ENCODE measurements at regions not wholly inside any gene's neighbourhood (a gene's known extent, or its start where the extent isn't known, plus 50 kb on each side); places are given as distances from the start of the nearest gene placed in this dataset.

- in situ Hi-C loops (cut with MboI) = no loop called here
- Histone ChIP-seq H3K4me3 (no peak overlapping the region), H3K36me3 (ENCODE audit: low read depth) (no peaks in the 10 kb centered on the region), H3K27me3 (replicated peaks; ENCODE audit: insufficient read depth) (no peaks in the 10 kb centered on the region), H4K20me1 (ENCODE audit: insufficient read depth) (no peaks in the 10 kb centered on the region), H3K79me2 (ENCODE audit: insufficient read depth) (no peaks in the 10 kb centered on the region), H2AFZ (no peak overlapping the region), H3K9ac (no peak overlapping the region), H3K27ac (no peak overlapping the region), H3K9me2 (ENCODE audit: insufficient read depth) (no peaks in the 10 kb centered on the region), H3K9me3 (ENCODE audit: low read depth) (no peaks in the 10 kb centered on the region), H3K4me2 (ENCODE audit: unreplicated experiment) (no peak overlapping the region), H3F3A (ENCODE audit: insufficient read depth) (0 out of 2 replicates have a peak, but pooled peaks cover 3% of the 10 kb centered on the region), H3K4me1 (ENCODE audit: insufficient read depth) (peaks cover 17% of the 10 kb centered on the region)
- no peak for TF ChIP-seq EZH2phosphoT487 (IDR thresholded peaks at IDR 0.05; ENCODE audit: insufficient read depth, low read depth)
- TF ChIP-seq EZH2 (IDR thresholded peaks at IDR 0.05; ENCODE audit: insufficient read depth, poor library complexity, severe bottlenecking) = no peak
- no peak for DNase-seq
- 98 to 99% methylated on average over 4 of the region's 4 CpGs for WGBS, 2 experiments (ENCODE audit: low coverage in 1 of 2, low lambda C conversion rate in 2 of 2, missing lambda C conversion rate in 2 of 2)
Observed at GRCh38 chr1:56062625-56063024, 516.7 kb downstream of the PLPP3 start.

GRCh38 chr1:56061824-56062223, 517.5 kb downstream of the PLPP3 start:
- Histone ChIP-seq H4K20me1 (ENCODE audit: insufficient read depth) (no peaks in the 10 kb centered on the region), H3K27me3 (replicated peaks; ENCODE audit: insufficient read depth) (no peaks in the 10 kb centered on the region), H3K4me2 (ENCODE audit: unreplicated experiment) (no peak overlapping the region), H3K36me3 (ENCODE audit: low read depth) (no peaks in the 10 kb centered on the region), H3K9me3 (ENCODE audit: low read depth) (no peaks in the 10 kb centered on the region), H3K27ac (no peak overlapping the region), H3K79me2 (ENCODE audit: insufficient read depth) (no peaks in the 10 kb centered on the region), H3K4me1 (ENCODE audit: insufficient read depth) (peaks cover 19% of the 10 kb centered on the region), H2AFZ (no peak overlapping the region), H3K9me2 (ENCODE audit: insufficient read depth) (no peaks in the 10 kb centered on the region), H3F3A (ENCODE audit: insufficient read depth) (no peaks in the 10 kb centered on the region), H3K9ac (no peak overlapping the region), H3K4me3 (no peak overlapping the region)
- in situ Hi-C loops (cut with MboI) = no loop called here
- TF ChIP-seq EZH2 (IDR thresholded peaks at IDR 0.05; ENCODE audit: insufficient read depth, poor library complexity, severe bottlenecking) = no peak
- no peak for TF ChIP-seq EZH2phosphoT487 (IDR thresholded peaks at IDR 0.05; ENCODE audit: insufficient read depth, low read depth)
- DNase-seq = no peak

- Histone ChIP-seq H2AFZ (no peak overlapping the region), H3K4me1 (ENCODE audit: insufficient read depth) (peaks cover 26% of the 10 kb centered on the region), H3K4me2 (ENCODE audit: unreplicated experiment) (no peak overlapping the region), H4K20me1 (ENCODE audit: insufficient read depth) (no peaks in the 10 kb centered on the region), H3K27ac (no peak overlapping the region), H3K9ac (no peak overlapping the region), H3F3A (ENCODE audit: insufficient read depth) (no peaks in the 10 kb centered on the region), H3K4me3 (no peak overlapping the region), H3K9me2 (ENCODE audit: insufficient read depth) (no peaks in the 10 kb centered on the region), H3K79me2 (ENCODE audit: insufficient read depth) (no peaks in the 10 kb centered on the region), H3K36me3 (ENCODE audit: low read depth) (no peaks in the 10 kb centered on the region), H3K27me3 (replicated peaks; ENCODE audit: insufficient read depth) (no peaks in the 10 kb centered on the region), H3K9me3 (ENCODE audit: low read depth) (no peaks in the 10 kb centered on the region)
- 88 to 89% methylated on average over 1 of the region's 1 CpG for WGBS, 2 experiments (ENCODE audit: low coverage in 1 of 2, low lambda C conversion rate in 2 of 2, missing lambda C conversion rate in 2 of 2)
- TF ChIP-seq EZH2 (IDR thresholded peaks at IDR 0.05; ENCODE audit: insufficient read depth, poor library complexity, severe bottlenecking) = no peak
- DNase-seq = no peak
- in situ Hi-C loops (cut with MboI) = no loop called here
Observed at GRCh38 chr1:56060906-56061305, 518.5 kb downstream of the PLPP3 start.

- Histone ChIP-seq H3F3A (ENCODE audit: insufficient read depth) (no peaks in the 10 kb centered on the region), H3K9me3 (ENCODE audit: low read depth) (no peaks in the 10 kb centered on the region), H3K4me1 (ENCODE audit: insufficient read depth) (peaks cover 11% of the 10 kb centered on the region; the same call in 1 of the 2 replicates), H3K9me2 (ENCODE audit: insufficient read depth) (no peaks in the 10 kb centered on the region), H3K4me2 (ENCODE audit: unreplicated experiment) (no peak overlapping the region), H3K27ac (no peak overlapping the region), H3K36me3 (ENCODE audit: low read depth) (no peaks in the 10 kb centered on the region), H2AFZ (no peak overlapping the region), H3K79me2 (ENCODE audit: insufficient read depth) (no peaks in the 10 kb centered on the region), H4K20me1 (ENCODE audit: insufficient read depth) (no peaks in the 10 kb centered on the region), H3K4me3 (no peak overlapping the region), H3K9ac (no peak overlapping the region), H3K27me3 (replicated peaks; ENCODE audit: insufficient read depth) (no peaks in the 10 kb centered on the region)
- DNase-seq = no peak
- 86 to 89% methylated on average over 5 of the region's 5 CpGs for WGBS, 2 experiments (ENCODE audit: low coverage in 1 of 2, low lambda C conversion rate in 2 of 2, missing lambda C conversion rate in 2 of 2)
- in situ Hi-C loops (cut with MboI) = no loop called here
- TF ChIP-seq EZH2phosphoT487 (IDR thresholded peaks at IDR 0.05; ENCODE audit: insufficient read depth, low read depth) = no peak
- no peak for TF ChIP-seq EZH2 (IDR thresholded peaks at IDR 0.05; ENCODE audit: insufficient read depth, poor library complexity, severe bottlenecking)
Observed at GRCh38 chr1:56057466-56058405, 521.6 kb downstream of the PLPP3 start.
